ENCODE measurements at regions not wholly inside any gene's neighbourhood (a gene's known extent, or its start where the extent isn't known, plus 50 kb on each side); places are given as distances from the start of the nearest gene placed in this dataset.
"Not testable (repeated sequence)": the region's sequence is repeated elsewhere in the genome, so short reads cannot be mapped to it uniquely, and the experiment has no call there.

- no peak for DNase-seq
Measured at GRCh38 chr3:145355206-145355605, 805.8 kb downstream of the PLOD2 start.

- no peak for DNase-seq
Measured at GRCh38 chr3:145357453-145357852, 803.5 kb downstream of the PLOD2 start.

GRCh38 chr3:145359040-145359439, 801.9 kb downstream of the PLOD2 start:
- no peak for DNase-seq

GRCh38 chr3:145368748-145369147, 792.2 kb downstream of the PLOD2 start:
- DNase-seq: no peak

- no peak for DNase-seq
Measured at GRCh38 chr3:145370870-145371269, 790.1 kb downstream of the PLOD2 start.

- no peak for DNase-seq
Measured at GRCh38 chr3:145377301-145377700, 783.7 kb downstream of the PLOD2 start.

- DNase-seq: no peak
Measured at GRCh38 chr3:145383416-145383815, 777.6 kb downstream of the PLOD2 start.

GRCh38 chr3:145384307-145384706, 776.7 kb downstream of the PLOD2 start:
- DNase-seq: no peak

- DNase-seq: no peak
Measured at GRCh38 chr3:145387211-145387610, 773.8 kb downstream of the PLOD2 start.

GRCh38 chr3:145395421-145395820, 765.6 kb downstream of the PLOD2 start:
- no peak for DNase-seq

GRCh38 chr3:145411605-145412004, 749.4 kb downstream of the PLOD2 start:
- no peak for DNase-seq

- DNase-seq: no peak
Measured at GRCh38 chr3:145417678-145418077, 743.3 kb downstream of the PLOD2 start.

GRCh38 chr3:145422556-145422955, 738.4 kb downstream of the PLOD2 start:
- DNase-seq: no peak

GRCh38 chr3:145427355-145427754, 733.6 kb downstream of the PLOD2 start:
- no peak for DNase-seq

- peak; percentile 31 for DNase-seq
Measured at GRCh38 chr3:145429546-145429945, 731.4 kb downstream of the PLOD2 start.

GRCh38 chr3:145448436-145448835, 712.5 kb downstream of the PLOD2 start:
- DNase-seq: no peak

GRCh38 chr3:145450018-145450682, 710.8 kb downstream of the PLOD2 start:
- DNase-seq: no peak

GRCh38 chr3:145457825-145458552, 703.0 kb downstream of the PLOD2 start:
- DNase-seq: no peak

GRCh38 chr3:145459681-145460080, 701.3 kb downstream of the PLOD2 start:
- not testable (repeated sequence) for DNase-seq

- no peak for DNase-seq
Measured at GRCh38 chr3:145471976-145472375, 689.0 kb downstream of the PLOD2 start.

GRCh38 chr3:145482735-145483134, 678.2 kb downstream of the PLOD2 start:
- DNase-seq: not testable (repeated sequence)

GRCh38 chr3:145483992-145484391, 677.0 kb downstream of the PLOD2 start:
- no peak for DNase-seq

- no peak for DNase-seq
Measured at GRCh38 chr3:145489011-145489410, 672.0 kb downstream of the PLOD2 start.

Measured in DMS 273 treated with DMSO at 0.1 percent for 48 hours (cell line).